ENCODE measurements at regions not wholly inside any gene's neighbourhood (a gene's known extent, or its start where the extent isn't known, plus 50 kb on each side); places are given as distances from the start of the nearest gene placed in this dataset.
"Not testable (repeated sequence)": the region's sequence is repeated elsewhere in the genome, so short reads cannot be mapped to it uniquely, and the experiment has no call there.

DNA sequence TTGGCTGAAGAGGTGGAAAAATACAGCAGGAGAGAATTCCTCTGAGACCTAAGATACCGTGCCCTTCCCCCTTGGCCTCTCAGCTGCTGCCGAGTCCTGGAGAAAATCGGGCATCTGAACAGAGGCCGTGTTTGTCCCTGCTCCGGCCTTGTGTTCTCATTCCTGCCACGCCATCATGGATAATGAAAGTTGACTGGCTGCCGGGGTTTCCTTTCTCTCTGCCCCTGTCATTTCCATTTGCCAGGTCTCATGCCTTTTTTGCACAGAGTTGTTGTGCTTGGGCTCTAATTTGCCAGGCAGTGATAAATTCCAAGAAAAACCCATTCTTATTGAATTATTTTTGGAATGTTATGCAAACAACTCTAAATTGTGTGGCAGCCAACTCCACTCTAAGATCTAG, 496.9 kb upstream of the TNP1 start:
- TF ChIP-seq, protein P1, sequence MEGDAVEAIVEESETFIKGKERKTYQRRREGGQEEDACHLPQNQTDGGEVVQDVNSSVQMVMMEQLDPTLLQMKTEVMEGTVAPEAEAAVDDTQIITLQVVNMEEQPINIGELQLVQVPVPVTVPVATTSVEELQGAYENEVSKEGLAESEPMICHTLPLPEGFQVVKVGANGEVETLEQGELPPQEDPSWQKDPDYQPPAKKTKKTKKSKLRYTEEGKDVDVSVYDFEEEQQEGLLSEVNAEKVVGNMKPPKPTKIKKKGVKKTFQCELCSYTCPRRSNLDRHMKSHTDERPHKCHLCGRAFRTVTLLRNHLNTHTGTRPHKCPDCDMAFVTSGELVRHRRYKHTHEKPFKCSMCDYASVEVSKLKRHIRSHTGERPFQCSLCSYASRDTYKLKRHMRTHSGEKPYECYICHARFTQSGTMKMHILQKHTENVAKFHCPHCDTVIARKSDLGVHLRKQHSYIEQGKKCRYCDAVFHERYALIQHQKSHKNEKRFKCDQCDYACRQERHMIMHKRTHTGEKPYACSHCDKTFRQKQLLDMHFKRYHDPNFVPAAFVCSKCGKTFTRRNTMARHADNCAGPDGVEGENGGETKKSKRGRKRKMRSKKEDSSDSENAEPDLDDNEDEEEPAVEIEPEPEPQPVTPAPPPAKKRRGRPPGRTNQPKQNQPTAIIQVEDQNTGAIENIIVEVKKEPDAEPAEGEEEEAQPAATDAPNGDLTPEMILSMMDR (IDR thresholded peaks at IDR 0.05; ENCODE audit: low read depth, low read length) = no peak
- TF ChIP-seq MYC (IDR thresholded peaks at IDR 0.05; ENCODE audit: low read depth, low read length) = no peak
- TF ChIP-seq, protein P2, sequence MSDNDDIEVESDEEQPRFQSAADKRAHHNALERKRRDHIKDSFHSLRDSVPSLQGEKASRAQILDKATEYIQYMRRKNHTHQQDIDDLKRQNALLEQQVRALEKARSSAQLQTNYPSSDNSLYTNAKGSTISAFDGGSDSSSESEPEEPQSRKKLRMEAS (IDR thresholded peaks at IDR 0.05; ENCODE audit: low read depth, low read length) = no peak
- TF ChIP-seq POLR2A (IDR thresholded peaks at IDR 0.05; ENCODE audit: extremely low read depth, insufficient read length) = no peak
- H3K4me3 ChIP-seq (ENCODE audit: low read depth, low read length) = no peak overlapping the region
- DNase-seq (ENCODE audit: low read depth) = no peak

DNA sequence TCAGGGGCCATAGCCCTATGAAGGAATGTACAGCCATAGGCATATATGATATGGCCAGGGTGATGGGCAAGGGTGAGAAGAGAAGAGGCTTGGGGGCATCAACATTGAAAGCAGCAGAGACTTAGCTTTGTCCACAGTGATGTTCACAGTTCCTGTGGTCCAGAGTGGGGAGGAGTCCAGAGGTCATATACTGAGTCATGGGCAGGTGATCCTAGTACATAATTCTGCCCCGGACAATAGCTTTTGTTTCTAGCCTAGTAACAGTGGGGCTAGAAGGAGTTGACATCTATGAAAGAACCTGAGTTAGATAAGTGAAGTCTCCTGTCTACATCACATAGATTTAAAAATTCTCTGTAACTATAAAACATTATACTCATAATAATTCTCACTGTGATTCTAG, 496.3 kb upstream of the TNP1 start:
- no peak for DNase-seq (ENCODE audit: low read depth)
- H3K4me3 ChIP-seq (ENCODE audit: low read depth, low read length) = no peak overlapping the region
- TF ChIP-seq, protein P1 (IDR thresholded peaks at IDR 0.05; ENCODE audit: low read depth, low read length) = no peak
- TF ChIP-seq, protein P2 (IDR thresholded peaks at IDR 0.05; ENCODE audit: low read depth, low read length) = no peak
- TF ChIP-seq POLR2A (IDR thresholded peaks at IDR 0.05; ENCODE audit: extremely low read depth, insufficient read length) = no peak
- no peak for TF ChIP-seq MYC (IDR thresholded peaks at IDR 0.05; ENCODE audit: low read depth, low read length)

DNA sequence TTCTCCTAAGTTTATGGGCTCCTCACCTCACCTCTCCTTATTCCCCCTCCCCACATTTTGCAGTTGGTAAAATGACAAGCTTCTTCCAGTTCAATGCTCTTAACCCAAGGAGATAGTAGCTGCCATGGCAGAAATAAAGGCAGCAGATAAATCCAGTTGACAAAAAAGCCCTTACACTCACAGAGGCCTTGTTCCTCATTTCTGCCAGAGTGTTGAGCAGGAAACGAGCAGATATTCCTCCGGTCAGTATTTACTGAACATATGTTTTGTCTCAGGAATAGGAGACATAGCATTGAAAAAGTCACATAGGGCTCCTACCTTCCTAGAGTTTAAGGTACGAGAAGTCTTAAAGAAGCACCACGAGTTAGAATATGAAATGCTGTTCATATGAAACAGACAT, 493.7 kb upstream of the TNP1 start:
- H3K4me3 ChIP-seq (ENCODE audit: low read depth, low read length) = no peak overlapping the region
- peak; percentile 57 for DNase-seq (ENCODE audit: low read depth)
- TF ChIP-seq, protein P2 (IDR thresholded peaks at IDR 0.05; ENCODE audit: low read depth, low read length) = no peak
- TF ChIP-seq POLR2A (IDR thresholded peaks at IDR 0.05; ENCODE audit: extremely low read depth, insufficient read length) (no peak), MYC (IDR thresholded peaks at IDR 0.05; ENCODE audit: low read depth, low read length) (no peak)
- TF ChIP-seq, protein P1 (IDR thresholded peaks at IDR 0.05; ENCODE audit: low read depth, low read length) = no peak

DNA sequence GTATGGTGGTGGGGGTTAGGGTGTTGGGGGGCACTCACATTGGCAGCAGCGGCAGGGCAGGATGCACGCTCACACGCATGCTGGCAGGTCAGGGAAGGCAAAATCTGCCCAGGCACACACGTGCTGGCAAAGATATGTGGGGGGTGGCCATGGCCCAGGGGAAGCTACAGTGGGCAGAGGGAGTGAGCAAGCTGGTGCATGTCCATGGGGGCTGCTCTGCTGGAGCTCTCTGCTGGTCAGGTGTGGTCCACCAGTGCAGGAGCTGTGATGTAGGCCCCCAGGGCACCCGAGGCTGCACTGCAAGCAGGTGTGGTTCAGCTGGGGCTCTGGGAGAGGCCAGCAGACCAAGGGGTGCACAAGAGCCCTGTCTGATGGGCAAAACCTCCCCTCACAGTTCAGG, 491.5 kb upstream of the TNP1 start:
- no peak for DNase-seq (ENCODE audit: low read depth)
- no peak overlapping the region for H3K4me3 ChIP-seq (ENCODE audit: low read depth, low read length)
- TF ChIP-seq POLR2A (IDR thresholded peaks at IDR 0.05; ENCODE audit: extremely low read depth, insufficient read length) (no peak), MYC (IDR thresholded peaks at IDR 0.05; ENCODE audit: low read depth, low read length) (no peak)
- TF ChIP-seq, protein P1 (IDR thresholded peaks at IDR 0.05; ENCODE audit: low read depth, low read length) = no peak

DNA sequence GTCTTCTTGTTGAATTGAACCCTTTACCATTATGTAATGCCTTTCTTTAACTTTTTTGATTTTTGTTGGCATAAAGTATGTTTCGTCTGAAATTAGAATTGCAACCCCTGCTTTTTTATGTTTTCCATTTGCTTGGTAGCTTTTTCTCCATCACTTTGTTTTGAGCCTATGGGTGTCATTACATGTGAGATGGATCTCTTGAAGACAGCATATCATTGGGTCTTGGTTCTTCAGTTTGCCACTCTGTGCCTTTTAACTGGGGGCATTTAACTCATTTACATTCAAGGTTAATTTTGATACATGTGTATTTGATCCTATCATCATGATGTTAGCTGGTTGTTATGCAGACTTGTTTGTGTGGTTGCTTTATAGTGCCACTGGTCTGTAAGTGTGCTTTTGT, 489.4 kb upstream of the TNP1 start:
- no peak for DNase-seq (ENCODE audit: low read depth)
- H3K4me3 ChIP-seq (ENCODE audit: low read depth, low read length) = no peak overlapping the region
- TF ChIP-seq, protein P1 (IDR thresholded peaks at IDR 0.05; ENCODE audit: low read depth, low read length) = no peak
- TF ChIP-seq MYC (IDR thresholded peaks at IDR 0.05; ENCODE audit: low read depth, low read length) (no peak), POLR2A (IDR thresholded peaks at IDR 0.05; ENCODE audit: extremely low read depth, insufficient read length) (no peak)

DNA sequence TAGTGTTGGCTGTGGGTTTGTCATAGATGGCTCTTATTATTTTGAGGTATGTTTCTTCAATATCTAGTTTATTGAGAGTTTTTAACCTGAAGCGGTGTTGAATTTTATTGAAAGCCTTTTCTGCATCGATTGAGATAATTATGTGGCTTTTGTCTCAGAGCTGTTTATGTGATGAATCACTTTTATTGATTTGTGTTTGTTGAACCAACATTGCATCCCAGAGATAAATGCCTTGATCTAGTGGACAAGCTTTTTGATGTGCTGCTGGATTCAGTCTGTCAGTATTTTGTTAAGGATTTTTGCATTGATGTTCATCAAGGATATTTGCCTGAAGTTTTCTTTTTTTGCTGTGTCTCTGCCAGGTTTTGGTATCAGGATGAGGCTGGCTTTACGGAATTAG, 487.8 kb upstream of the TNP1 start:
- DNase-seq (ENCODE audit: low read depth); H3K4me3 ChIP-seq (ENCODE audit: low read depth, low read length): not testable (repeated sequence)

DNA sequence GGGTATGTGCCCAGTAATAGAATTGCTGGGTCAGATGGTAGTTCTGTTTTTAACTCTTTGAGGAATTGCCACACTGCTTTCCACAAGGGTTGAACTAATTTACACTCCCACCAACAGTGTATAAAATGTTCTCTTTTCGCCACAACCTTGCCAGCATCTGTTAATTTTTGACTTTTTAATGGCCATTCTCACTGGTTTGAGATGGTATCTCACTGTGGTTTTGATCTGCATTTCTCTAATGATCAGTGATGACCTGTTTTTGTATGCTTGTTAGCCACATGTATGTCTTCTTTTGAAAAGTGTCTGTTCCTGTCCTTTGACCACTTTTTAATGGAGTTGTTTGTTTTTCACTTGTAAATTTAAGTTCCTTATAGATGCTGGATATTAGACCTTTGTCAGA, 486.2 kb upstream of the TNP1 start:
- DNase-seq (ENCODE audit: low read depth); H3K4me3 ChIP-seq (ENCODE audit: low read depth, low read length): not testable (repeated sequence)

Measured in NB4 (cell line).